ENCODE measurements at regions not wholly inside any gene's neighbourhood (a gene's known extent, or its start where the extent isn't known, plus 50 kb on each side); places are given as distances from the start of the nearest gene placed in this dataset.
"Not testable (repeated sequence)": the region's sequence is repeated elsewhere in the genome, so short reads cannot be mapped to it uniquely, and the experiment has no call there.

GRCh38 chr11:67809301-67809700 lies 134.9 kb upstream of the ALDH3B2 start:
- TF ChIP-seq POLR2AphosphoS5 (IDR thresholded peaks at IDR 0.05; ENCODE audit: borderline replicate concordance, low read depth, low read length); EZH2 (IDR thresholded peaks at IDR 0.05); FOXP2 (optimal IDR thresholded peaks at IDR 0.05; ENCODE audit: control extremely low read depth, extremely low read length, insufficient read depth): not testable (repeated sequence)
